ENCODE measurements at regions not wholly inside any gene's neighbourhood (a gene's known extent, or its start where the extent isn't known, plus 50 kb on each side); places are given as distances from the start of the nearest gene placed in this dataset.
"Not testable (repeated sequence)": the region's sequence is repeated elsewhere in the genome, so short reads cannot be mapped to it uniquely, and the experiment has no call there.

DNA sequence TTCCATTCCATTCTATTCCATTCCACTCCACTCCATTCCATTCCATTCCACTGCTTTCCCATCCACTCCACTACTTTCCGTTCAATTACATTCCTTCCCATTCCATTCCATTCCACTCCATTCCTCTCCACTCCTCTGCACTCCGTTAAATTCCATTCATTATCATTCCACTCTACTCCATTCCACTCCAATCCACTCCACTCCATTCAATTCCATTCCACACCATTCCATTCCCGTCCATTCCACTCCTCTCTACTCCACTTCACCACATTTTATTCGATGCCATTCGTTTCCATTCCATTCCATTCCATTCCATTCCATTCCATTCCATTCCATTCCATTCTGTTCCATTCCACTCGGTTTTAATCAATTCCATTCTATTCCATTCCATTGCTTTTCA is 2571.5 kb upstream of the TPTE start:
- DNase-seq (ENCODE audit: low spot score in 2 of 2); H3K27ac Mint-ChIP-seq; H3K36me3 Mint-ChIP-seq; H3K4me1 Mint-ChIP-seq; ATAC-seq; H3K4me3 Mint-ChIP-seq: not testable (repeated sequence)
- H3K9me3 Mint-ChIP-seq, result peaks cover 97% of the 10 kb centered on the region

DNA sequence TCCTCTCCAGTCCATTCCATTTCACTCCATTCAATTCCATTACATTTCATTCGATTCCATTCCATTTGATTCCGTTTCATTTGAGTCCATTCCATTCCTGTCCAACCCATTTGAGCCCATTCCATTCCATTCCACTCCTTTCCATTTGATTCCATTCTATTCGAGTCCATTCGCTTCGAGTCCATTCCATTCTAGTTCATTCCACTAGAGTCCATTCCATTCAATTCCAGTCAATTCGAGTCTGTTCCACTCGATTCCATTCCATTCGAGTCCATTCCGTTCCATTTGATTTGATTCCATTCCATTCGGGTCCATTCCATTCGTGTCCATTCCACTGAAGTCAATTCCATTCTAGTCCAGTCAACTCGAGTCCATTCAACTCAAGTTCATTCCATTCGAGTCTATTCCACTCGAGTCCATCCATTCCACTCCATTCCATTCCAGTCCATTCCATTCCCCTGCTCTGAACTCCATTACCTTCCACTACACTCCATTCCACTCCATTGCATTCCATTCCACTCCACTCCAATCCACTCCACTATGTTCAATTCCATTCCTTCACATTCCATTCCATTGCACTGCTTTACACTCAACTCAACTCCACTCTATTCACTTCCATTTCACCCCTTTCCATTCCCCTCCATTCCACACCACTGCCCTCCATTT is 2569.4 kb upstream of the TPTE start:
- Mint-ChIP-seq H3K4me3 (no peak overlapping the region), H3K36me3 (no peaks in the 10 kb centered on the region), H3K4me1 (peaks cover 12% of the 10 kb centered on the region), H3K9me3 (peaks cover 97% of the 10 kb centered on the region), H3K27ac (no peak overlapping the region)
- ATAC-seq, result peak; percentile 17
- no peak for DNase-seq (ENCODE audit: low spot score in 2 of 2)

DNA sequence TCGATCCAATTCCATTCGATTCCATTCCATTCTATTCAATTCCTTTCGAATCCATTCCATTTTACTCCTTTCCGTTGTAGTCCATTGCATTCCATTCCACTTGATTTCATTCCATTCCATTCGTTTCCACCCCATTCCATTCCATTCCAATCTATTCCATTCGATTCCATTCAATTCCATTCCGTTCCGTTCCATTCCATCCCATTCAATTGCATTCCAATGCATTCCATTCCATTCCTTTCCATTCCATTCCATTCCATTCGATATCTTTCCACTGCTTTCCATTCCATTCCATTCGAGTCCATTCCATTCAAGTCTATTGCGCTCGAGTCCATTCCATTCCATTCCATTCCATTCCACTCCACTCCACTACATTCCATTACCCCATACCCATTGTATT is 2568.7 kb upstream of the TPTE start:
- H3K4me3 Mint-ChIP-seq, result no peak overlapping the region
- no peaks in the 10 kb centered on the region for H3K36me3 Mint-ChIP-seq
- peaks cover 97% of the 10 kb centered on the region for H3K9me3 Mint-ChIP-seq
- ATAC-seq (no peak), DNase-seq (ENCODE audit: low spot score in 2 of 2) (no peak)
- H3K4me1 Mint-ChIP-seq, result peaks cover 18% of the 10 kb centered on the region
- no peak overlapping the region for H3K27ac Mint-ChIP-seq

DNA sequence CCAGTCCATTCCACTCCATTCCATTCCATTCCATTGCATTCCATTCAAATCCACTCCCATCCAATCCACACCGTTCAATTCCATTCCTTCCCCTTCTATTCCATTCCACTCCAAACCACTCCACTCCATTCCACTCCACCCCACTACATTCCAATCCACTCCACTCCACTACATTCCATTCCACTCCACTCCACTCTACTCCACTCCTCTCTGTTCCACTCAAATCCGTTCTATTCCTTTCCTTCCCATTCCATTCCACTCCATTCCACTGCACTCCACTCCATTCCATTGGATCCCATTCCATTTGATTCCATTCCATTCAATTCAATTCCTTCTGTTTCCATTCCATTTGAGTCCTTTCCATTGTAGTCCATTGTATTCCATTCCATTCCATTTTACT is 2568.3 kb upstream of the TPTE start:
- Mint-ChIP-seq H3K4me1 (peaks cover 18% of the 10 kb centered on the region), H3K27ac (no peak overlapping the region), H3K36me3 (no peaks in the 10 kb centered on the region), H3K4me3 (no peak overlapping the region), H3K9me3 (peaks cover 96% of the 10 kb centered on the region)
- DNase-seq (ENCODE audit: low spot score in 2 of 2) (no peak), ATAC-seq (no peak)

DNA sequence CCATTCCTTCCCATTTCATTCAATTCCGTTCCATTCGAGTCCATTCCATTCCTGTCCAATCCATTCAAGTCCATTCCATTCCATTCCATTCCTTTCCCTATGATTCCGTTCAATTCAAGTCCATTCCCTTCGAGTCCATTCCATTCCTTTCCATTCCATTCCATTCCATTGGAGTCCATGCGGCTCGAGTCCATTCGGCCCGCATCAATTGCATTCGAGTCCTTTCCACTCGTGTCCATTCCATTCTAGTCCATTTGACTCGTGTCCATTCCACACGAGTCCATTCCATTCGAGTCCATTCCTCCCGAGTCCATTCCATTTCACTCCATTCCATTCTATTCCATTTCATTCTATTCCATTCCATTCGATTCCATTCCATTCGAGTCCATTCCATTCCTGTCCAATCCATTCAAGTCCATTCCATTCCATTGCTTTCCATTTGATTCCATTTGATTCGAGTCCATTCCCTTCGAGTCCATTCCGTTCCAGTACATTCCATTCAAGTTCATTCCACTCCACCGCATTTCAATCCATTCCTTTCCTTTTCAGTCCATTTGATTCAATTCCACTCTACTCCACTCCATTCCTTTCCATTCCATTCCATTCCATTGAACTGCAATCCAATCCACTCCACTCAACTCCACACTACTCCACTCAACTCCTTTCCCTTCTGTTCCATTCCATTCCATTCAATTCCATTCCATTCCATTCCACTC is 2565.9 kb upstream of the TPTE start:
- not testable (repeated sequence) for ATAC-seq; DNase-seq (ENCODE audit: low spot score in 2 of 2); H3K27ac Mint-ChIP-seq; H3K36me3 Mint-ChIP-seq; H3K4me3 Mint-ChIP-seq
- Mint-ChIP-seq H3K4me1 (peaks cover 18% of the 10 kb centered on the region), H3K9me3 (peaks cover 75% of the 10 kb centered on the region)

DNA sequence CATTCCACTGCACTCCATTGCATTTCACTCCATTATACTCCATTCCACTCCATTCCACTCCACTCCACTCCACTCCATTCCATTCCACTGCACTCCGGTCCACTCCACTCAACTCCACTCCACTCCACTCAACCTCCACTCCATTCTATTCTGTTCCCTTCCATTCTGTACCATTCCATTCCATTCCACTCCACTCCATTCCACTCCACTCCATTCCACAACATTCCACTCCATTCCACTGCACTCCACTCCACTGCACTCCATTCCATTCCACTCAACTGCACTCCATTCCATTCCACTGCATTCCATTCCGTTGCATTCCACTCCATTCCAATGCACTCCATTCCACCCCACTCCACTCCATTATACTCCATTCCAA is 2565.3 kb upstream of the TPTE start:
- H3K36me3 Mint-ChIP-seq; H3K4me3 Mint-ChIP-seq; H3K27ac Mint-ChIP-seq; DNase-seq (ENCODE audit: low spot score in 2 of 2): not testable (repeated sequence)
- peaks cover 70% of the 10 kb centered on the region for H3K9me3 Mint-ChIP-seq
- peaks cover 18% of the 10 kb centered on the region for H3K4me1 Mint-ChIP-seq
- ATAC-seq, result peak; percentile 43

DNA sequence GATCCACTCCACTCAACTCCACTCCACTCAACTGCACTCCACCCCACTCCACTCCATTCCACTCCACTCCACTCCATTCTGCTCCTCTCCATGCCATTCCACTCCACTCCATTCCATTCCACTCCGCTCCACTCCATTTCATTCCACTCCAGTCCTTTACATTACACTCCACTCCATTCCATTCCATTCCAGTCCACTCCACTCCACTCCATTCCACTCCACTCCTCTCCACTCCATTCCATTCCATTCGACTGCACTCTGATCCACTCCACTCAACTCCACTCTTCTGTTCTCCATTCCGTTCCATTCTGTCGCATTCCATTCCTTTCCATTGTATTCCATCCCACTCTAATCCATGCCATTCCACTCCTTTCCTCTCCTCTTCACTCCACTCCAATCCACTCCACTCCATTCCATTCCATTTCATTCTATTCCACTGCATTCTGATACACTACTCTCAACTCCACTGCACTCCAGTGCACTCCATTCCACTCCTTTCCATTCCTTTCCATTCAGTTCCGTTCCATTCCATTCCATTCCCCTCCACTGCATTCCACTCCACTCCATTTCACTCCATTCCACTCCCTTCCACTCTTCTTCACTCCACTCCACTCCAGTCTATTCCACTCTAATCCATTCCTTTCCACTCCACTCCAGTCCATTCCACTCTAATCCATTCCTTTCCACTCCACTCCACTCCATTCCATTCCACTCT is 2564.2 kb upstream of the TPTE start:
- not testable (repeated sequence) for DNase-seq (ENCODE audit: low spot score in 2 of 2); H3K36me3 Mint-ChIP-seq; H3K4me3 Mint-ChIP-seq; H3K27ac Mint-ChIP-seq
- H3K4me1 Mint-ChIP-seq, result peaks cover 18% of the 10 kb centered on the region
- ATAC-seq, result peak; percentile 54
- peaks cover 59% of the 10 kb centered on the region for H3K9me3 Mint-ChIP-seq

DNA sequence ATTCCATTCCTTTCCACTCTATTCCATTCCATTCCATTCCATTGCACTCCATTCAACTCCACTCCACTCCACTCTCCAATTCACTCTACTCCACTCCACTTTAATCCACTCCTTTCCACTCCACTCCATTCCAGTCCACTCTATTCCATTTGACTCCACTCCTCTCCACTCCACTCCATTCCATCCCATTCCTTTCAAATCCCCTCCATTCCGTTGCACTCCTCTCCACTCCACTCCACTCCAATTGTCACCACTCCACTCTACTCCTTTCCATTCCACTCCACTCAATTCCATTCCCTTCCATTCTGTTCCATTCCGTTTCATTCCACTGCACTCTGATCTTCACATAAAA is 2563.7 kb upstream of the TPTE start:
- ATAC-seq, result peak; percentile 26
- no peak for DNase-seq (ENCODE audit: low spot score in 2 of 2)
- Mint-ChIP-seq H3K4me3 (no peak overlapping the region), H3K4me1 (peaks cover 18% of the 10 kb centered on the region), H3K36me3 (no peaks in the 10 kb centered on the region), H3K9me3 (peaks cover 56% of the 10 kb centered on the region), H3K27ac (no peak overlapping the region)

All from stimulated activated effector memory CD8-positive, alpha-beta T cell treated with anti-CD3 and anti-CD28 coated beads, Interleukin-12 subunit alpha, Interleukin-12 subunit beta, amount 100 ng/mL, for 72 hours (primary cell).